Erythroblast (primary cell): ENCODE measurements at regions not wholly inside any gene's neighbourhood (a gene's known extent, or its start where the extent isn't known, plus 50 kb on each side); places are given as distances from the start of the nearest gene placed in this dataset.

Experiments
- GATA1 ChIP-seq: IDR thresholded peaks from 2 replicates; pipeline ENCODE4 v1.6.1; 2011; ENCODE audit warnings: low read depth, mild to moderate bottlenecking, control low read depth, low read length, moderate library complexity
- POLR2A ChIP-seq: IDR thresholded peaks from 2 replicates; pipeline ENCODE4 v1.6.1; 2011; ENCODE audit warnings: mild to moderate bottlenecking, low read length

- TF ChIP-seq POLR2A (no peak), GATA1 (no peak)
These were observed 98.9 kb upstream of the MME start for GRCh38 chr3:154981201-154981600.
